ENCODE measurements at regions not wholly inside any gene's neighbourhood (a gene's known extent, or its start where the extent isn't known, plus 50 kb on each side); places are given as distances from the start of the nearest gene placed in this dataset.

GRCh38 chr5:130287438-130287837 is 383.2 kb downstream of the CHSY3 start:
- ATAC-seq (no peak), DNase-seq (no peak)
- TF ChIP-seq, protein P1, sequence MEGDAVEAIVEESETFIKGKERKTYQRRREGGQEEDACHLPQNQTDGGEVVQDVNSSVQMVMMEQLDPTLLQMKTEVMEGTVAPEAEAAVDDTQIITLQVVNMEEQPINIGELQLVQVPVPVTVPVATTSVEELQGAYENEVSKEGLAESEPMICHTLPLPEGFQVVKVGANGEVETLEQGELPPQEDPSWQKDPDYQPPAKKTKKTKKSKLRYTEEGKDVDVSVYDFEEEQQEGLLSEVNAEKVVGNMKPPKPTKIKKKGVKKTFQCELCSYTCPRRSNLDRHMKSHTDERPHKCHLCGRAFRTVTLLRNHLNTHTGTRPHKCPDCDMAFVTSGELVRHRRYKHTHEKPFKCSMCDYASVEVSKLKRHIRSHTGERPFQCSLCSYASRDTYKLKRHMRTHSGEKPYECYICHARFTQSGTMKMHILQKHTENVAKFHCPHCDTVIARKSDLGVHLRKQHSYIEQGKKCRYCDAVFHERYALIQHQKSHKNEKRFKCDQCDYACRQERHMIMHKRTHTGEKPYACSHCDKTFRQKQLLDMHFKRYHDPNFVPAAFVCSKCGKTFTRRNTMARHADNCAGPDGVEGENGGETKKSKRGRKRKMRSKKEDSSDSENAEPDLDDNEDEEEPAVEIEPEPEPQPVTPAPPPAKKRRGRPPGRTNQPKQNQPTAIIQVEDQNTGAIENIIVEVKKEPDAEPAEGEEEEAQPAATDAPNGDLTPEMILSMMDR (IDR thresholded peaks at IDR 0.05), result no peak
- H3K36me3 Mint-ChIP-seq (ENCODE audit: low read depth), result no peaks in the 10 kb centered on the region
- ChIA-PET CTCF (no interaction called here), POLR2A (no interaction called here)
- H3K27me3 Mint-ChIP-seq, result peaks cover 2% of the 10 kb centered on the region
- no peak overlapping the region for H3K27ac Mint-ChIP-seq
- intact Hi-C loops (cut with micrococcal nuclease), result no loop called here
- no peak overlapping the region for H3K4me3 Mint-ChIP-seq
- H3K4me1 Mint-ChIP-seq (ENCODE audit: low read depth), result no peaks in the 10 kb centered on the region
- no peaks in the 10 kb centered on the region for H3K9me3 Mint-ChIP-seq

GRCh38 chr5:130286971-130287370 is 382.7 kb downstream of the CHSY3 start:
- no peak for ATAC-seq
- Mint-ChIP-seq H3K9me3 (no peaks in the 10 kb centered on the region), H3K4me3 (no peak overlapping the region), H3K27ac (no peak overlapping the region), H3K27me3 (peaks cover 2% of the 10 kb centered on the region), H3K4me1 (ENCODE audit: low read depth) (no peaks in the 10 kb centered on the region), H3K36me3 (ENCODE audit: low read depth) (no peaks in the 10 kb centered on the region)
- DNase-seq, result no peak
- ChIA-PET POLR2A (no interaction called here), CTCF (no interaction called here)
- intact Hi-C loops (cut with micrococcal nuclease), result no loop called here
- TF ChIP-seq, protein P1 (IDR thresholded peaks at IDR 0.05), result no peak

GRCh38 chr5:130282049-130282448 is 377.8 kb downstream of the CHSY3 start:
- no peak overlapping the region for H3K4me3 Mint-ChIP-seq
- TF ChIP-seq, protein P1 (IDR thresholded peaks at IDR 0.05), result no peak
- DNase-seq (no peak), ATAC-seq (no peak)
- no peaks in the 10 kb centered on the region for H3K9me3 Mint-ChIP-seq
- ChIA-PET CTCF (no interaction called here), POLR2A (no interaction called here)
- intact Hi-C loops (cut with micrococcal nuclease), result no loop called here
- H3K27me3 Mint-ChIP-seq, result peaks cover 2% of the 10 kb centered on the region
- H3K27ac Mint-ChIP-seq, result no peak overlapping the region
- no peaks in the 10 kb centered on the region for H3K4me1 Mint-ChIP-seq (ENCODE audit: low read depth)
- H3K36me3 Mint-ChIP-seq (ENCODE audit: low read depth), result no peaks in the 10 kb centered on the region

- intact Hi-C loops (cut with micrococcal nuclease), result no loop called here
- CTCF ChIA-PET, result no interaction called here
Observed at GRCh38 chr5:130280528-130281217, 376.4 kb downstream of the CHSY3 start.

DNA sequence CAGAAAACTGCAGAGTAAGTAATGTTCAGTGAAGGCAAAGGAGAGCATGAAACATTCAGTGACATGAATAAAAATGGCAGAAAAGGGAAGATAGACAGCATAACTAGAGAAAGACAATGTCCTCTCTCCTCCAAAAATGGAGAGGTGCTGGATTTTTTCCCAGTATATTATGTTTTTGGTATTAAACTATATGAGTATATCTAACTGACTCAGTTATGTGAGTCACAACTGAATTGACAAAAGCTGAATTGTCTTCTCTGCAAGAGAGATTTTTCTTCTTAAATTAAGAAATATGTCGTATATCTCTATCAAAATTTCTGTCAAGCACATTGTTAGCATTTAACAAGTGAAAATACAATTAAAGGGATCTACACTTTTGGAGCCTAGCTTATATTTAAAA is 375.1 kb downstream of the CHSY3 start:
- no peak overlapping the region for H3K4me3 Mint-ChIP-seq
- no peaks in the 10 kb centered on the region for H3K4me1 Mint-ChIP-seq (ENCODE audit: low read depth)
- no peaks in the 10 kb centered on the region for H3K9me3 Mint-ChIP-seq
- intact Hi-C loops (cut with micrococcal nuclease), result no loop called here
- DNase-seq (no peak), ATAC-seq (no peak)
- CTCF ChIA-PET, result no interaction called here
- TF ChIP-seq, protein P1 (IDR thresholded peaks at IDR 0.05), result no peak
- H3K36me3 Mint-ChIP-seq (ENCODE audit: low read depth), result no peaks in the 10 kb centered on the region
- POLR2A ChIA-PET, result no interaction called here
- H3K27me3 Mint-ChIP-seq, result no peaks in the 10 kb centered on the region
- H3K27ac Mint-ChIP-seq, result no peak overlapping the region

More at GRCh38 chr5:130280528-130281217, 376.4 kb downstream of the CHSY3 start:
- TF ChIP-seq, protein P1 (IDR thresholded peaks at IDR 0.05), result no peak
- Mint-ChIP-seq H3K4me3 (no peak overlapping the region), H3K27ac (no peak overlapping the region), H3K4me1 (ENCODE audit: low read depth) (no peaks in the 10 kb centered on the region), H3K36me3 (ENCODE audit: low read depth) (no peaks in the 10 kb centered on the region), H3K27me3 (no peaks in the 10 kb centered on the region), H3K9me3 (no peaks in the 10 kb centered on the region)
- DNase-seq, result no peak
- POLR2A ChIA-PET, result no interaction called here
- no peak for ATAC-seq

Data from activated CD8-positive, alpha-beta T cell treated with anti-CD3 and anti-CD28 coated beads for 36 hours (primary cell).